H1 (cell line): ENCODE measurements at regions not wholly inside any gene's neighbourhood (a gene's known extent, or its start where the extent isn't known, plus 50 kb on each side); places are given as distances from the start of the nearest gene placed in this dataset.

Experiments
- CTCF ChIA-PET: fragments of 300-600 bp; sonication (Branson Sonifier 250); formaldehyde crosslinking; loops from one replicate; lab custom pipeline; 2021; ENCODE audit not compliant: partially characterized antibody; lab: Charles Lee
- POLR2A ChIA-PET: fragments of 300-600 bp; sonication (Branson Sonifier 250); formaldehyde crosslinking; loops from one replicate; lab custom pipeline; 2021; ENCODE audit warnings: inconsistent platforms; ENCODE audit not compliant: partially characterized antibody; lab: Charles Lee
- DNase-seq, 2 experiments: peaks; one replicate each; pipeline versions ENCODE4 v3.0.0 to v3.0.0-alpha.2; 2010 to 2022; ENCODE audit warnings: low spot score in 2 of 2, low read depth in 1 of 2, mixed read lengths in 1 of 2
- FAIRE-seq: peaks from 2 replicates; lab custom pipeline; 2011; peaks lifted over from hg19 to GRCh38; lab: Jason Lieb, UNC
- H2AFZ ChIP-seq: 2 replicates; pipeline ENCODE4 v1.8.1; 2012; ENCODE audit warnings: low read length, inconsistent platforms
- H2AK5ac ChIP-seq: 2 replicates; pipeline ENCODE4 v1.6.1; 2013; ENCODE audit warnings: low read depth, low read length
- H2BK120ac ChIP-seq: replicated peaks from 2 replicates; pipeline ENCODE3; 2013; ENCODE audit warnings: low read depth, low read length, inconsistent platforms
- H2BK12ac ChIP-seq: 2 replicates; pipeline ENCODE4 v1.6.1; 2013; ENCODE audit warnings: low read depth, low read length
- H2BK15ac ChIP-seq: 2 replicates; pipeline ENCODE4 v1.6.1; 2013; ENCODE audit warnings: low read length
- H2BK20ac ChIP-seq: 2 replicates; pipeline ENCODE4 v1.6.1; 2013; ENCODE audit warnings: low read length
- H2BK5ac ChIP-seq: 2 replicates; pipeline ENCODE4 v1.6.1; 2013; ENCODE audit warnings: low read depth, low read length
- H3K14ac ChIP-seq: 2 replicates; pipeline ENCODE4 v1.6.1; 2013; ENCODE audit warnings: inconsistent platforms; ENCODE audit not compliant: insufficient read length
- H3K18ac ChIP-seq: 2 replicates; pipeline ENCODE4 v1.6.1; 2013; ENCODE audit warnings: low read length; ENCODE audit errors: extremely low read depth
- H3K23ac ChIP-seq: 2 replicates; pipeline ENCODE4 v1.6.1; 2013; ENCODE audit warnings: inconsistent platforms; ENCODE audit not compliant: insufficient read length
- H3K23me2 ChIP-seq: 2 replicates; pipeline ENCODE4 v1.6.1; 2013; ENCODE audit warnings: low read depth, low read length
- H3K27ac ChIP-seq: 2 replicates; pipeline ENCODE4 v1.6.1; 2011; ENCODE audit warnings: low read depth, low read length, inconsistent platforms
- H3K27me3 ChIP-seq, 4 experiments: replicated peaks in 1 of 4; 1 replicate in 1 of 4; 2 replicates in 3 of 4; pipeline versions ENCODE4 v1.6.1 to v1.8.1; 2011 to 2013; ENCODE audit warnings: low read length in 3 of 4, mild to moderate bottlenecking in 3 of 4, inconsistent platforms in 2 of 4, mixed read lengths in 2 of 4, moderate library complexity in 1 of 4; ENCODE audit not compliant: control insufficient read depth in 3 of 4, insufficient read depth in 3 of 4; ENCODE audit errors: extremely low read depth in 1 of 4
- H3K36me3 ChIP-seq, 4 experiments: 2 replicates each; pipeline versions ENCODE4 v1.6.1 to v1.8.1; 2011 to 2013; ENCODE audit warnings: mild to moderate bottlenecking in 4 of 4, low read length in 3 of 4, moderate library complexity in 2 of 4, control low read depth in 1 of 4, inconsistent platforms in 1 of 4; ENCODE audit not compliant: insufficient read depth in 4 of 4, control insufficient read depth in 2 of 4
- H3K4ac ChIP-seq: replicated peaks from 2 replicates; pipeline ENCODE3; 2013; ENCODE audit warnings: low read length, low read depth, mixed read lengths, inconsistent platforms; ENCODE audit not compliant: insufficient read length
- H3K4me1 ChIP-seq, 4 experiments: replicated peaks in 1 of 4; 1 replicate in 1 of 4; 2 replicates in 3 of 4; pipeline versions ENCODE4 v1.6.1 to v1.8.1; 2011 to 2013; ENCODE audit warnings: low read length in 3 of 4, inconsistent platforms in 2 of 4, mixed read lengths in 1 of 4; ENCODE audit not compliant: insufficient read depth in 4 of 4, control insufficient read depth in 3 of 4
- H3K4me2 ChIP-seq, 2 experiments: 2 replicates each; pipeline versions ENCODE4 v1.6.1 to v1.8.1; 2011 to 2013; ENCODE audit warnings: low read depth in 2 of 2, low read length in 2 of 2, control low read depth in 1 of 2, inconsistent platforms in 1 of 2, mild to moderate bottlenecking in 1 of 2; ENCODE audit not compliant: insufficient read depth in 1 of 2
- H3K4me3 ChIP-seq, 4 experiments: fragments of 200-600, 300-600 bp in 1 of 4; sonication (generic), shearing (Covaris generic), sonication (Bioruptor Twin) in 1 of 4; 2 replicates each; pipeline versions ENCODE4 v1.5.1 to v1.8.1; 2011 to 2016; ENCODE audit warnings: low read length in 4 of 4, low read depth in 3 of 4, control low read depth in 2 of 4, inconsistent platforms in 2 of 4, mild to moderate bottlenecking in 2 of 4, mixed read lengths in 1 of 4, moderate library complexity in 1 of 4; ENCODE audit not compliant: insufficient read depth in 2 of 4; ENCODE audit errors: extremely low read depth in 1 of 4
- H3K56ac ChIP-seq: replicated peaks from 2 replicates; pipeline ENCODE3; 2013; ENCODE audit warnings: low read depth, mild to moderate bottlenecking, mixed read lengths, low read length, inconsistent platforms; ENCODE audit not compliant: insufficient read length
- H3K79me1 ChIP-seq: 2 replicates; pipeline ENCODE4 v1.6.1; 2013; ENCODE audit warnings: low read depth, low read length, control low read depth
- H3K79me2 ChIP-seq, 2 experiments: 2 replicates each; pipeline versions ENCODE4 v1.6.1 to v1.8.1; 2012 to 2013; ENCODE audit warnings: low read length in 2 of 2, mild to moderate bottlenecking in 2 of 2, inconsistent platforms in 1 of 2; ENCODE audit not compliant: insufficient read depth in 2 of 2, control insufficient read depth in 1 of 2
- H3K9ac ChIP-seq, 4 experiments: replicated peaks in 1 of 4; 1 replicate in 1 of 4; 2 replicates in 3 of 4; pipeline versions ENCODE4 v1.6.1 to v1.8.1; 2011 to 2013; ENCODE audit warnings: low read depth in 3 of 4, low read length in 3 of 4, control low read depth in 2 of 4, mild to moderate bottlenecking in 2 of 4, moderate library complexity in 2 of 4, inconsistent platforms in 1 of 4; ENCODE audit errors: extremely low read depth in 1 of 4
- H3K9me3 ChIP-seq, 2 experiments: 2 replicates each; pipeline versions ENCODE4 v1.6.1 to v1.8.1; 2012 to 2013; ENCODE audit warnings: mild to moderate bottlenecking in 2 of 2, moderate library complexity in 2 of 2, control low read depth in 1 of 2, inconsistent platforms in 1 of 2, low read depth in 1 of 2, low read length in 1 of 2, mixed read lengths in 1 of 2; ENCODE audit not compliant: insufficient read depth in 2 of 2
- H4K20me1 ChIP-seq, 2 experiments: replicated peaks in 1 of 2; 2 replicates each; pipeline versions ENCODE3 to v1.8.1; 2011 to 2013; ENCODE audit warnings: inconsistent platforms in 2 of 2, low read length in 2 of 2, mild to moderate bottlenecking in 1 of 2; ENCODE audit not compliant: insufficient read depth in 2 of 2, control insufficient read depth in 1 of 2
- H4K5ac ChIP-seq: 2 replicates; pipeline ENCODE4 v1.6.1; 2013; ENCODE audit warnings: low read length, low read depth, mixed read lengths, inconsistent platforms; ENCODE audit not compliant: insufficient read length
- H4K8ac ChIP-seq: 2 replicates; pipeline ENCODE4 v1.8.0; 2013; ENCODE audit warnings: mild to moderate bottlenecking, moderate library complexity, low read length, inconsistent platforms; ENCODE audit not compliant: insufficient read depth; ENCODE audit errors: extremely low read depth
- H4K91ac ChIP-seq: replicated peaks from 2 replicates; pipeline ENCODE3; 2013; ENCODE audit warnings: low read length, mixed read lengths, inconsistent platforms; ENCODE audit not compliant: insufficient read length
- JUND ChIP-seq: IDR thresholded peaks from 2 replicates; pipeline ENCODE4 v1.6.1; 2011; ENCODE audit warnings: mild to moderate bottlenecking, improper control_type of control experiment, low read length
- WGBS, 2 experiments: shearing (Covaris generic) in 1 of 2; methylation state at CpG; one replicate each; pipeline versions ENCODE4 v1.1.6 to v1.1.7; 2013 to 2015; ENCODE audit warnings: low lambda C conversion rate in 2 of 2, mixed read lengths in 2 of 2, inconsistent platforms in 1 of 2, low coverage in 1 of 2, missing lambda C conversion rate in 1 of 2; ENCODE audit not compliant: insufficient replicate concordance in 2 of 2, insufficient coverage in 1 of 2, insufficient read length in 1 of 2; ENCODE audit errors: extremely low coverage in 1 of 2, missing lambda C conversion rate in 1 of 2; 5-methylcytosine and 5-hydroxymethylcytosine counted together

- no peaks in the 10 kb centered on the region for H4K20me1 ChIP-seq
- H2BK120ac ChIP-seq, result no peak overlapping the region
- DNase-seq (peak in 1 of 2 experiments; percentile 28), FAIRE-seq (no peak)
- no peak overlapping the region for H3K23ac ChIP-seq
- no peaks in the 10 kb centered on the region for H3K36me3 ChIP-seq
- 85% methylated on average over 12 of the region's 15 CpGs; no CpG with 5 or more reads in 1 of the 2 experiments for WGBS, 2 experiments
- H2BK12ac ChIP-seq, result no peak overlapping the region
- H2AK5ac ChIP-seq, result no peak overlapping the region
- H3K79me1 ChIP-seq, result no peaks in the 10 kb centered on the region
- H3K56ac ChIP-seq, result no peak overlapping the region
- H2BK5ac ChIP-seq, result no peak overlapping the region
- H3K79me2 ChIP-seq, result no peaks in the 10 kb centered on the region
- no peak overlapping the region for H4K91ac ChIP-seq
- no peaks in the 10 kb centered on the region; the same call in 1 of the 2 replicates for H3K23me2 ChIP-seq
- ChIA-PET POLR2A (no interaction called here), CTCF (interaction anchor here (0.9 to 3.6 kb wide), 3 partner anchors 12 to 139 kb away, joined by 4 to 17 read pairs (median 4); no protein-coding TSS in a partner anchor)
- no peak overlapping the region for H3K4me2 ChIP-seq
- peaks cover 0 to 3% (median 2%) of the 10 kb centered on the region in 4 experiments; a peak in 5 of 7 replicates for H3K27me3 ChIP-seq
- H3K14ac ChIP-seq, result no peak overlapping the region
- no peak overlapping the region for H4K5ac ChIP-seq
- no peak overlapping the region for H3K9ac ChIP-seq
- H2AFZ ChIP-seq, result no peak overlapping the region
- H3K27ac ChIP-seq, result no peak overlapping the region
- H3K4ac ChIP-seq, result no peak overlapping the region
- no peak overlapping the region for H4K8ac ChIP-seq
- H2BK20ac ChIP-seq, result no peak overlapping the region
- no peak overlapping the region for H3K18ac ChIP-seq
- no peaks in the 10 kb centered on the region; a peak in 1 of 7 replicates for H3K4me1 ChIP-seq
- H3K4me3 ChIP-seq, result no peak overlapping the region
- H3K9me3 ChIP-seq, result no peaks in the 10 kb centered on the region
- H2BK15ac ChIP-seq, result no peak overlapping the region
- TF ChIP-seq JUND, result no peak
These were observed 137.0 kb upstream of the RET start for GRCh38 chr10:42939685-42940366.
